ENCODE measurements at regions not wholly inside any gene's neighbourhood (a gene's known extent, or its start where the extent isn't known, plus 50 kb on each side); places are given as distances from the start of the nearest gene placed in this dataset.

GRCh38 chr1:218658899-218659298 lies 313.8 kb downstream of the TGFB2 start:
- intact Hi-C loops (cut with micrococcal nuclease; ENCODE audit: unreplicated experiment) (no loop called here), in situ Hi-C loops (cut with MboI) (no loop called here)
- WGBS (ENCODE audit: insufficient coverage, insufficient replicate concordance, low lambda C conversion rate, missing lambda C conversion rate): 1% methylated on average over 6 of the region's 6 CpGs
- CTCF ChIA-PET: no interaction called here
- SMC1A ChIA-PET (ENCODE audit: uncharacterized antibody, unreplicated experiment): no interaction called here
- no peaks in the 10 kb centered on the region for H4K20me1 ChIP-seq (ENCODE audit: control insufficient read depth, insufficient read depth)
- no peak overlapping the region for H3K9ac ChIP-seq (ENCODE audit: control insufficient read depth, insufficient read depth, low read length)
- H2AFZ ChIP-seq (ENCODE audit: control insufficient read depth, low read depth, low read length): no peak overlapping the region
- H3K36me3 ChIP-seq (ENCODE audit: control insufficient read depth in 2 of 2, insufficient read depth in 2 of 2, low read length in 1 of 2): no peaks in the 10 kb centered on the region
- H3K27ac ChIP-seq (ENCODE audit: control insufficient read depth, insufficient read depth): no peak overlapping the region
- no peaks in the 10 kb centered on the region for H3K79me2 ChIP-seq (ENCODE audit: control insufficient read depth, insufficient read depth, low read length)
- no peaks in the 10 kb centered on the region; a peak in 2 of 4 replicates for H3K27me3 ChIP-seq (replicated peaks in 1 of 2; ENCODE audit: control insufficient read depth in 2 of 2, insufficient read depth in 2 of 2, low read length in 1 of 2)
- H3K4me3 ChIP-seq: no peak overlapping the region
- no peak for DNase-seq (ENCODE audit: low read depth, low spot score)
- RAD21 ChIA-PET (ENCODE audit: unreplicated experiment): no interaction called here
- H3K4me2 ChIP-seq (ENCODE audit: control insufficient read depth, insufficient read depth): no peak overlapping the region
- no peak for FAIRE-seq
- no peak for TF ChIP-seq GATAD2B (conservative IDR thresholded peaks at IDR 0.05; ENCODE audit: low read depth)
- TF ChIP-seq POLR2AphosphoS2 (IDR thresholded peaks at IDR 0.05; ENCODE audit: low read depth, low read length): no peak
- TF ChIP-seq IKZF2 (IDR thresholded peaks at IDR 0.05): no peak
- TF ChIP-seq FOXM1 (IDR thresholded peaks at IDR 0.05; ENCODE audit: low read depth, low read length): no peak
- TF ChIP-seq NBN (IDR thresholded peaks at IDR 0.05): no peak
- TF ChIP-seq GABPA (IDR thresholded peaks at IDR 0.05; ENCODE audit: low read depth): no peak
- TF ChIP-seq RAD51 (IDR thresholded peaks at IDR 0.05): no peak
- no peak for TF ChIP-seq RCOR1 (conservative IDR thresholded peaks at IDR 0.05; ENCODE audit: low read depth, low read length)
- TF ChIP-seq HDGF (IDR thresholded peaks at IDR 0.05): no peak
- no peak for TF ChIP-seq ZNF384 (IDR thresholded peaks at IDR 0.05; ENCODE audit: borderline replicate concordance, low read depth, low read length)
- no peak for TF ChIP-seq TCF12 (IDR thresholded peaks at IDR 0.05; ENCODE audit: low read depth, low read length)
- no peak for TF ChIP-seq JUND (IDR thresholded peaks at IDR 0.05; ENCODE audit: low read depth, low read length)
- TF ChIP-seq HCFC1 (IDR thresholded peaks at IDR 0.05; ENCODE audit: low read length): no peak
- TF ChIP-seq PML (IDR thresholded peaks at IDR 0.05; ENCODE audit: low read length): no peak
- no peak for TF ChIP-seq MLLT1 (IDR thresholded peaks at IDR 0.05)
- TF ChIP-seq NFYA (IDR thresholded peaks at IDR 0.05; ENCODE audit: borderline replicate concordance, low read depth, low read length): no peak
- ATAC-seq: no peak
- no TSS peak for BruUV-seq (replicated peaks)
- H3K4me1 ChIP-seq (ENCODE audit: control insufficient read depth, insufficient read depth, low read length): no peaks in the 10 kb centered on the region
- H3K9me3 ChIP-seq (replicated peaks; ENCODE audit: control insufficient read depth, insufficient read depth, low read length): no peaks in the 10 kb centered on the region
- POLR2A ChIA-PET: no interaction called here

Data from GM12878 (cell line).